BJ (cell line): ENCODE measurements at regions not wholly inside any gene's neighbourhood (a gene's known extent, or its start where the extent isn't known, plus 50 kb on each side); places are given as distances from the start of the nearest gene placed in this dataset.

ENCODE experiments used
- CTCF ChIA-PET: fragments of 350-600 bp; formaldehyde crosslinking; extraction: SDS; loops from one replicate; lab custom pipeline; 2021; ENCODE audit warnings: antibody characterized with exemption, inconsistent platforms; lab: Yijun Ruan, JAX
- POLR2A ChIA-PET: fragments of 300-600 bp; sonication (Branson Sonifier 250); formaldehyde crosslinking; extraction: SDS; loops from one replicate; lab custom pipeline; 2021; ENCODE audit warnings: antibody characterized with exemption; lab: Charles Lee
- DNase-seq: peaks from one replicate; pipeline ENCODE4 v3.0.0-alpha.2; 2011; ENCODE audit warnings: low read depth
- H3K27me3 ChIP-seq: 2 replicates; pipeline ENCODE4 v1.6.0; 2011; ENCODE audit warnings: low read length; ENCODE audit not compliant: control insufficient read depth, insufficient read depth
- H3K36me3 ChIP-seq: 2 replicates; pipeline ENCODE4 v1.5.1; 2011; ENCODE audit warnings: low read length; ENCODE audit not compliant: control insufficient read depth, insufficient read depth
- H3K4me3 ChIP-seq: 2 replicates; pipeline ENCODE4 v1.5.1; 2011; ENCODE audit warnings: low read depth, mild to moderate bottlenecking, control low read depth, low read length
- CTCF ChIP-seq: IDR thresholded peaks from 2 replicates; pipeline ENCODE4 v1.5.1; 2011; ENCODE audit warnings: low read depth, mild to moderate bottlenecking, control low read depth, inconsistent platforms, low read length, moderate library complexity; ENCODE audit not compliant: insufficient read depth

DNA sequence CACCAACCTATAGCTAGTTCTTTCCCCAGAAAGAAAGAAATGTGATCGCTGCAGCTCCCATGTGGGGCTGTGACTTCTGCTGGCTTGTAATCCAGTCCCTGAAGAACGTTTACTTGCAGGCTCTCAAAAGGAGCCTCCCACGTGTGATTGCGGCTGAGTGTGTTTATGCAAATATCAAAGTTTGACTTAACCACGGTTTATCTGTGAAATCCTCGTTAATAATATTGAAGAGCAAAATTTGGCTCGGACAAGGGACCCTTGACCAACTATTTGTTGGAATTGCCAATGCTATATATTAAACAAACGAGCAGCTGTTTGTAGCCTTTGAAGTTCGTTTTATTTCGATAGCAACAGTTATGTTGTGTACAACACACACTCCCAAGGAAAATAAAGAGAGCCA is 470.1 kb upstream of the NRP1 start:
- ChIA-PET POLR2A (no interaction called here), CTCF (no interaction called here)

DNA sequence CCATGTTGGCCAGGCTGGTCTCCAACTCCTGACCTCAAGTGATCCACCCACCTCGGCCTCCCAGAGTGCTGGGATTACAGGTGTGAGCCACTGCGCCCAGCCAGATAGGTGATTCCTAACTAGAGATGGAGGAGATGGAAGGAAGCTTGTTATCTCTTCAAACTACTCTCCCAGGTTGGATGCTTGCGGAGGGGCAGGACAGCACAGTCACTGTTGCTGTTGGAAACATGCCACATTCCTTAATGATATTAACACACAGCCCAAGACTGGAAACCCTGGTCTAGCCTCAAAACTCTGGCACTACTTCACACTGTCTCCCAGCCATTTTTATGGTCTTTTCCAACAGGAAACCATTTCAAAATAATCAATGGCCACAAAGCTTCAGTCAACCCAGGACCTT is 468.8 kb upstream of the NRP1 start:
- ChIA-PET CTCF (no interaction called here), POLR2A (no interaction called here)
- Histone ChIP-seq H3K36me3 (no peaks in the 10 kb centered on the region), H3K4me3 (no peak overlapping the region), H3K27me3 (no peaks in the 10 kb centered on the region; the same call in 1 of the 2 replicates)
- DNase-seq: no peak
- no peak for TF ChIP-seq CTCF

More for the DNA sequence above, 470.1 kb upstream of the NRP1 start:
- no peaks in the 10 kb centered on the region for H3K36me3 ChIP-seq
- TF ChIP-seq CTCF: no peak
- no peak overlapping the region for H3K4me3 ChIP-seq
- H3K27me3 ChIP-seq: no peaks in the 10 kb centered on the region; the same call in 1 of the 2 replicates
- no peak for DNase-seq

- ChIA-PET POLR2A (interaction anchor here (0.8 kb wide), 1 partner anchor 736 kb away, joined by 4 read pairs; no protein-coding TSS in a partner anchor), CTCF (no interaction called here)
- TF ChIP-seq CTCF: no peak
- H3K4me3 ChIP-seq: no peak overlapping the region
- no peak for DNase-seq
- H3K27me3 ChIP-seq: no peaks in the 10 kb centered on the region; the same call in 1 of the 2 replicates
- no peaks in the 10 kb centered on the region for H3K36me3 ChIP-seq
These were observed 468.1 kb upstream of the NRP1 start for GRCh38 chr10:33802566-33802965.

DNA sequence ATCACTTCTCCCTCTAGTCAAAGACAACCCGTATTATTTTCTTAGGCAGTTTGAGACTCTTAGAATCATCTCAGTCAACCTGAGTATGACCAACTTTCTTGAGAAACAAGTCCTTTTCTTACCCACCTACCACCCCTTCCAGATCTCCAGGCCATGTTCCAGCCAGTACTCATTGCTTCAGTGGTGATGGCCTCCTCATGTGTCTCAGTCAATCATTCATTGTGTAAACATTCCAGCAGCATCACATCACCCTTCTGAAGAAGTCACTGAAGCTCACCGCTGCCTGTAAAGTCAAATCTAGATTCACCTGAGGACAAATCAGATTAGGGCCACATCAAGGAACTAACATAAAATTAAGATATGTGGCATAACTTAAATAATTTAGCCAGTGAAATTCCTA is 467.2 kb upstream of the NRP1 start:
- H3K4me3 ChIP-seq: no peak overlapping the region
- CTCF ChIA-PET: no interaction called here
- POLR2A ChIA-PET: interaction anchor here (0.8 kb wide), 1 partner anchor 735 kb away, joined by 4 read pairs; no protein-coding TSS in a partner anchor
- no peaks in the 10 kb centered on the region; the same call in 1 of the 2 replicates for H3K27me3 ChIP-seq
- DNase-seq: no peak
- TF ChIP-seq CTCF: no peak
- no peaks in the 10 kb centered on the region for H3K36me3 ChIP-seq

DNA sequence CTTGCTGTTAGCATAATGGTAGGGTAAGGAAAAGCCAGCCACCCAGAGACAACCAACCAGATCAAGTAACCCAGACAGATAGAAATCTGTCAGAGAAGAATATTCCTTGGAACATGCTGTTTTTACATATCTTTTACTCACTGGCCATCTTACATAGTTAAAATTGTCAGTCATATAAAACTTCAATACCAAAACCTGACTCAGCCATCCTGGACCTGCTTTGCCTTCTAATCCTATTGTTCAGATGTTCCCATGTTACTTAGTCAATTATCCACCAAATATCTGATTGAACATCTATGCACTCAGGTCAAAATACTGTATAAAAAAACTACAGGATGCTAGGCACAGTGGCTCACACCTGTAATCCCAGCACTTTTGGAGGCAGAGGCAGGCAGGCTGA is 466.5 kb upstream of the NRP1 start:
- no peaks in the 10 kb centered on the region; the same call in 1 of the 2 replicates for H3K27me3 ChIP-seq
- TF ChIP-seq CTCF: no peak
- H3K4me3 ChIP-seq: no peak overlapping the region
- no peak for DNase-seq
- POLR2A ChIA-PET: no interaction called here
- H3K36me3 ChIP-seq: no peaks in the 10 kb centered on the region
- CTCF ChIA-PET: no interaction called here
